HG02981 (cell line): ENCODE measurements at regions not wholly inside any gene's neighbourhood (a gene's known extent, or its start where the extent isn't known, plus 50 kb on each side); places are given as distances from the start of the nearest gene placed in this dataset.
A peak's percentile ranks its signal among the peaks of the same experiment; 100 is the strongest.

ENCODE experiments used
- ATAC-seq: cut with Tn5 transposase; IDR thresholded peaks from one replicate; pipeline ENCODE4 v1.9.1; 2021; ENCODE audit warnings: mild to moderate bottlenecking, moderate library complexity; ENCODE audit not compliant: unreplicated experiment

DNA sequence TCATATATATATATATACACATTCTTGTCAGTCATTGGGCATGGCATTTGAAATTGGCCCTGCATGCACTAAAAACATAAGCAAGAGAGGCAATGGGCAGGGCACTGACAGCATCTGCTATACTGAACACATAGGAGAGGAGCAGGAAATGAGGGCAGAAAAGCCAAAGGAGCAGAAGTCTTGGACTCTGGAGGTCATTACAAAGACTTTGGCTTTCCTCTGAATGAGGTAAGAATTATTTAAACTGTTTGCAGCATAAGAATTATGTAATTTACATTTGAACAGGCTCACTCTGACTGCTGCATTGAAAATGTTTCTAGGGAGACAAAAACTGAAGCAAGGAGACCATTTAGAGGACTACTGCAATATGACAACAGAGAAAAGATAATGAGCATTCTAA, 396.5 kb downstream of the PRDM5 start:
- no peak for ATAC-seq

DNA sequence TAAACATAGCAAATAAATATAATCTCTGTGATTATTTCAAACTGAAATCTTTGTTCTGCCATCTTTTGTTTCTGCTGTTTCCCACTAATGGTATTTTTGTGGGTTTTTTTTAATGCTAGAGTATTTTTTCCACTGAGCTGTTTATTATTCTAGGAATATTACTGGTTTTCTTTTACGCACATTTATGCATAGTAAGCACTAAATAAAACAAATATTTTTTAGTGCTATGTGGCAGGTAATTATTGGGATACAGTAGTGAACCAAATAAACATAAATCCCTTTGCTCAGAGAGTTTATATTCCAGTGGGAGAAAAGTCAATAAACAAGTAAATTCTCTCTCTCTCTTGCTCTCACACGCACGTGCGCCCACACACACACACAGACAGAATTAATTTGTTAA, 397.4 kb downstream of the PRDM5 start:
- ATAC-seq, result no peak

DNA sequence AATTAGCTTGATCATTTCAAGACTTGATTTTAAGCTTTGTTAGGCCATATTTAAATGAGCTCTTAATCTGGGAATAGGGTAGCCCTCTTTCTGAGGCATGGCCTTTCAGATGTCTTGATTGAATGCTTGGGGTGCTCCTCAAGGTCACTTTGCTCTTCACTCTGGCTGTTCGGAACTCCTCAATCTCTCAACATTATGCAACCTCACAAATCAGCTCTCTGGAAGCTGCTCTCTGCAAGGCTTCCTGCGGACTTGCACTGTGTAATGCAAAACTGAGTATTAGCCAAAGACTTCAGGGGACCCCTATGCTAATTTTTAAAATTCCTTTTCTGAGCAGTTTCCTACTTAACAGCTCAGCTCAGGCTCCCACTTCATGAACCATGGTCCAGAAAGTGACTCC, 398.3 kb downstream of the PRDM5 start:
- ATAC-seq, result no peak

DNA sequence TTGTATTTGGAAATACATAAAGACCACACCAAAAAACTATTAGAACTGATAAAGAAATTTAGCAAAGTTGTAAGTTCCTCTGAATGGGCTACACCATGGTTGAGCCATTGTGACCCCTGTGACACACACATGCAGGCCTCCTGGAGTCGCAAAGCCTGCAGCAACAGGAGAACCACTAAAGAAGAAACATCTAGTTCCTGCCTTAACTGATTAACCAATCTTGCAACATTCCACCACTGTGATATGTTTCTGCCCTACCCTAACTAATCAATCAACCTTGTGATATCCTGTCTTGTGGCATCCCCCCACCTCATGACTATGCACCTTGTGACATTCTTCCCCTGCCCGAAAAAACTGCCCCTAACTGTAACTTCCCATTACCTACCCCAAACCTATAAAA, 401.8 kb downstream of the PRDM5 start:
- no peak for ATAC-seq

DNA sequence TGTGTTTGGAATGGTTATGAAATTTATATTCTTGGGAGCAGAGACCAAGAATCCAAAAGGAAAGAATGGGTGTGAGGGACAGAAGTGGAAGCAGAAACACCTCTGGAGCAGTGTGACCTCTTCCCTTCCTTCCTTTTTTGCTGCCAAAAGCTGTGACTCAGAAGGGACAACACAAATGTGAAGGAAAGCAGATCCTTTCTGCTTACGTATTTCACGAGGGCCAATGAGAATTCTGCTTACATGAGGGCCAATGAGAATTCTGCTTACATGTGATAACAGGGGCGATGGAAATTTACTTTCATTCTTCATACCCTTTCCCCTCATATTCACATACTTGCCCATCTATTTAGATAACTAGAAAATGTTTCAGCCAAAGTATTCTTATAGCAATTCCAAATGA, 404.6 kb downstream of the PRDM5 start:
- ATAC-seq, result no peak

DNA sequence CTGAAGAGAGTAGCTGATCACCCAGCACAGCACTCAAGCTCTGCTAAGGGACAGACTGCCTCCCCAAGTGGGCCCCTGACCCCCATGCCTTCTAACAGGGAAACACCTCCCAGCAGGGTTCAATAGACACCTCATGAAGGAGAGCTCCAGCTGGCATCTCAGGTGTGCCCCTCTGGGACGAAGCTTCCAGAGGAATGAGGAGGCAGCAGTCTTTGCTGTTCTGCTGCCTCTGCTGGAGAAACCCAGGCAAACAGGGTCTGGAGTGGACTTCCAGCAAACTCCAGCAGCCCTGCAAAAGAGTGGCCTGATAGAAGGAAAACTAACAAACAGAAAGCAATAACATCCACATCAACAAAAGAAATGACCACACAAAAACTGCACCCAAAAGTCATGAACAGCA, 412.8 kb downstream of the PRDM5 start:
- ATAC-seq, result no peak

DNA sequence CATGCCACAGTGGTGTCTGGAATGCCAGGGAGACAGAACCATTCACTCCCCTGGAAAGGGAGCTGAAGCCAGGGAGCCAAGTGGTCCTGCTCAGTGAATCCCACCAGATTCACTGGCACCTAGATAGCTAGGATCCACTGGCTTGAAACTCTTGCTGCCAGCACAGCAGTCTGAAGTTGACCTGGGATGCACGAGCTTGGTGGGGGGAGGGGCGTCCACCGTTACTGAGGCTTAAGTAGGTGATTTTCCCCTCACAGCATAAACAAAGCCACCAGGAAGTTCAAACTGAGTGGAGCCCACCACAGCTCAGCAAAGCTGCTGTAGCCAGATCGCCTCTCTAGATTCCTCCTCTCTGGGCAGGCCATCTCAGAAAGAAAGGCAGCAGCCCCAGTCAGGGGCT, 413.3 kb downstream of the PRDM5 start:
- ATAC-seq, result no peak

DNA sequence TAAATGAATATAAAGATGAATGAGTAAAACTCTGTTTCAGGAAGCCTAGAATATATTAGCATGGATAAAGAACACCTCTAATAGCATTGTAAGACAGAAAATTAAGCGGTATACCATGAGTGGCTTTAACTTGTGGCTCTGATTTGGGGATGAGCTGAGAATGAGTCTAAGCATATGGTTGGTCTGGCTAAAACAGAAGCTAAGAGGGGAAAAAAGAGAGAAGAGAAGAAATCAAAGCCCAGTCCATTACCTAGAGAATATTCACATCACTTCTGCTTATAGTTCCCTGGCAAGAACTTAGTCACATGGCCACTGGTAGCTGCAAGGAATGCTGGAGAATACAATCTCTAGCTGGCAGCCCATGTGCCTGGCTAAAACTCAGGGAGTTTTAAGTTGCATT, 414.5 kb downstream of the PRDM5 start:
- ATAC-seq, result no peak

DNA sequence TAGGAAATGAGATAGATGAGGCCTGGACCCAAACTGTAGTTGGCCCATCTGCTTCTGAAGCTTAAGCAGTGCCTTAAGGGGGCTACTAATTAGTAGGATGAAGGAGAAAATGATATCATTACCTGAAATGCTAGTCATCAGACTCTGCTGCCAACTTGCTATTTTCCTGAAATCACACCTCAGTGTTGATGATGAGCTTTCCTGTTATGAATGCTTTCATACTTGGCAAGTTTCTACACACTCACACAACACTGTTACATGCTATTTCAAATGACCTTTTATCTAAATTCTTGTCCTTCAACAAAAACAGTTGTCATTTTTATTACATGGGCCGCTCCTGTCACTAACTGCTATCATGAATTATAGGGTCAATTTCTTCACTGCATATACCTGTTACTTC, 416.0 kb downstream of the PRDM5 start:
- no peak for ATAC-seq

DNA sequence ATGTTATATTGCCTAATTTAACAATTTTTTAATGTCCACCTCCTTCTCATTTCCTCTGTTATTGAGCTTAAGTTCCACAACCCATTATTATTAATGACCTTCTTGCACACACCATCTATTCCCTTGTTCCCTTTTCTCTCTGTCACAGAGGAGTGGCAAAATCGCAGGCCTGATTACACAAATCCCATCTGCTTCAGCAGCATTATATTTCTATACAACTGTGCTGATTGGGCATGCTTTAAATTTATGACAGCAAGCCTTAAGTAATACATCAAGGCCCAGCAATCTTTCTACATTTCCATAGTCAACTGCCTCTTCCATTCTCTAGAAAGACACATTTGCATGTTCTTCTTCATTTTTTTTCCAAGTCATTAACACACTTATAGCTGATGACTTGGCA, 423.8 kb downstream of the PRDM5 start:
- no peak for ATAC-seq

DNA sequence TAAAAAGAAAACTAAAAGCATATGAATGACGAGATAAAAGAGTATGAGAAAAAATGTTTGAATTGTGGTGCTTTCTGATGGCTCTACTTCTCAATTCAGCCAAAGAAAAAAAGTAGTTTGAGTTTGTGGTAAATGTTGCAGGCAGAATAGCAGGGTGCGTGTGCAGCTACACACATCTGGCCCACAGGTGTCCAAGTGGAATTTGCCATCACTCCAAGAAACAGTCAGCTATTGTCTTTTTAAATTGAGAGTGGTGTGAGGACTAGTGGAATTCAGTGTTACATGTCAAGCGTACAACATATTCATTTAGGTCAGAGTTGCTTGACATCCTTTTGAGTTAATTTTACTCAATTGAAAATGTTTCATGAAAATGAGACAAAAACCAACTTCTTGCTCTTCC, 424.8 kb upstream of the MAD2L1 start:
- no peak for ATAC-seq

DNA sequence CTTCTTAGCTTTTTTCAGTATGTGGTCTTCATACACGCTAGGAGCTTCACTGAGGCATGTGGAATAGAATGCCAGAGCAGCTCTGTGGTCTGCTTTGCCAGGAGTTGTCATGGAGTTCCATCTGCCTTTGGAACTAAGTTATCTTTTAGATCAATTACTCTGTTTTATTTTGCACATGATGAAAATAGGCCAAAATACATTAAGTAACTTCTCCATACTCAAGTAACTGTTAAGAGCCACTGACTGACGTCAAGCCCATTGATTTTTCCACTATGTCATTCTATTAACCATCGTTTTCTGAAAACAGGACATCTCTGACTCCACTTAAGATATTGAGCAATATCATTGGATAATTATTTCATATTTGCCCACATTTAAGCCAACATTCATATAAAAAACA, 415.1 kb upstream of the MAD2L1 start:
- no peak for ATAC-seq

DNA sequence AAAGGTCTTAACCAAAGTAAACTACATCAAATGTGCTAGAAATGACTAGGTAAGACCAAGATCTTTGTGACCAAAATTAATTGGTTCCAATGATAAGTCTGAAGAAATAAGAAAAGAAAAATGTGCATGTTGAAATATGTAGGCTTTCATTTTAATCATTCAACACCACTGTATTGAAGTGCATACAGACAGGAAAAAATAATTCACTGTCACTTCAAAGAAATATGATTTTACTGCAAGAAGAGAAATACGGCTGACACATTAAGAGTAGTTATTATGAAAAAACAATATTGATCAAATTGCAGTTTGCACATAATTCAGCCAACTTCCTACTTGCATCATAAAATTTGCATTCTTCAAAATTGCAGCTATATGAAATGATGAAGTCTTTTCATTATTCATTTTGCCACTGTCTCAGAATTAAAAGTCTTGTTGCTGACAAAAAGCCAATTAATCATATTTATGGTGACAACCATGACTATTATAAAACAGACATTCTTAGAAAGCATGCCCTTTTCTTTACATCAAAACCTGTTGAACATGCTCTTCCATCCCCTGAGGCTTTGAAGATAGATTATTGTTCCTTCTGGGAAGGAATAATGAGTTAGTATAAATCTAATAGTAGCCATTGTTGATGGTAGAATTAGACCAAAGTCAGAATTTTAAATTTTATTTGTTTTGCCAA, 405.9 kb upstream of the MAD2L1 start:
- no peak for ATAC-seq

DNA sequence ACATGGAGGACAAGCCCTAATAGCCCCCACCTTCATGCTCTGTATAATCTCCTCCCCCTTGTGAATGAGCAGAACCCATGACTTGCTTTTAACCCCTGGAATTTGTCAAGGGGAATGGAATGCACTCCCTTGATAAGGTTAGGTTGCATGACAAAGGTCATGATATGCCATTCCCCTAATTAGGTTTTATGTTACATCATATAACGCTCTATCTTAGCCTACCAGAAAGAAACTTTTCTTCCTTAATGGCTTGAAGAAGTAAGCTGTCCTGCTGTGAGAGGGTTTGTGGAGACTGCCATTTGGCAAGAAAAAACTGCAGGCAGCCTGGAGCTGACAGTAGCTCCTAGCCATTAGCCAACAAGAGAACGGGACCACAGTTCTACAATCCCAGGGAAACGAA, 399.8 kb upstream of the MAD2L1 start:
- no peak for ATAC-seq

DNA sequence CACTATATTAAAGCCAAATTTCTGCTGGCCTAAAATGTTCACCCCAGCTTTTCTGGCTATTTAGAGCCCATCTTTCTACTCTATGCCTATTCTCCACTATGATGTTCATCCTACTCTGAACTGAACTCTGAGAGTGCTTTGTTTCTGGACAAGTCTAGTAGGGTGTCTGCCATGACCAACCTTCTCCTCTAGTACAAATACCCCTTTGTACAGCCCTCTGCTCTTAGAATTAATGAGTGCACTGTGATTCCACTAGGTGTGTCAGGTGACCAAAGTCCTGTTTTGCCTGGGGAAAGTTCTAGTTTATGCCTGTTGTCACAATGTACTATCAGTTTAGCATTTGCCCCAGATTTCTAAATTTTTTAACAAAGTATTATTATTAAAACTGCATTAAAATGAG, 388.1 kb upstream of the MAD2L1 start:
- no peak for ATAC-seq

DNA sequence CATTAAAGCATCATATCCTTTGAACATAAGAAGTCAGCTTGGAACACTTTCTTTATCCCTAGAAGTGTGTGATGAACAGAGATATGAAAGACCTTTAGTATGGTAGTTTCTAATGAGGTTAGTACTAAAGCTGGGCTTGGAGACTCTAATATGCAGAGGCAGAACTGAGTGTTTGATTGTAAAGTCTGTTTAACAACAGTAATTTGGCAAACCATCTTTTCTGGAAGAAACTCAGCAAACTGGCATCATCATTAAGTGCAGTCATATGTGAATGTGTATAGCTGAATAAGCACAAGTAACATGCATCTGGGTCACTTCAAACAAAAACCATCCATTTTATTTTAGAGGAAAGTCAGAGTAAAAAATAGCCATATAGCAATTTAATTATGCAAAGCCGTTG, 385.9 kb upstream of the MAD2L1 start:
- no peak for ATAC-seq

DNA sequence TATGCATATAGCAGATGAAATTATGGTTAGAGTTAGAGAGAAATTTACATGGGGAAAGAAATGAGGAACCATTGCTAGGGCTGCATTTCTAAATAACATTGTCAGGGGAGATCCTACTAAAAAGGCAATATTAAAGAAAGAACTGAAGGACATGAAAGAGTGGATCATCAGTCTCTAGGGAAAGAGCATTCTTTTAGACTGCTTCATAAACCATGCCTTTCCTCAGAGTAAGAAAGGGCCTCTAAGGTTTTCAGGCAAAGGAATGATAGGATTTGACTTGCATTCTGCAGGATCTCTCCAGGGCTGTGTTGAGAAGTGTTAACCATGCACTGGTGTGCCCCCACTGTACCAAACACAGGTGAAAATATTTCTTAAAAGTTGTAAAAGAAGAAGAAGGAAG, 385.4 kb upstream of the MAD2L1 start:
- no peak for ATAC-seq

DNA sequence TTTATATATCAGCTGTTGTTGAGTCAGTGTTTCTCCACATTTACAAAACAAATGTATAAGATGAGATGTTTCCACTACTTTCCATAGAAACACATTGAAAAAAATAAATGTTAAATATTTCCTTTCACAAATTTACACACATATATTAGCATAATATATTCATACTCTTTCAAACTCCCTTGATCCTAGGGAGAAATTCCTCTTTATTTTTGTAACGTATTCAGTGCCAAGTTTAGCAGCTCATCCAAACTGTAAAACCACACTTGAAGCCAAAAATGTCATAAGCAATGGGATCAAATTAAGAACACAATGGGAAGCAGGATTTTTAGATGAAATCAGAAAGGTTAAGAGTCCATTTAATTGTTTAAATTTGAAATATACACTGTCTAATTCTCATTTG, 381.1 kb upstream of the MAD2L1 start:
- no peak for ATAC-seq

DNA sequence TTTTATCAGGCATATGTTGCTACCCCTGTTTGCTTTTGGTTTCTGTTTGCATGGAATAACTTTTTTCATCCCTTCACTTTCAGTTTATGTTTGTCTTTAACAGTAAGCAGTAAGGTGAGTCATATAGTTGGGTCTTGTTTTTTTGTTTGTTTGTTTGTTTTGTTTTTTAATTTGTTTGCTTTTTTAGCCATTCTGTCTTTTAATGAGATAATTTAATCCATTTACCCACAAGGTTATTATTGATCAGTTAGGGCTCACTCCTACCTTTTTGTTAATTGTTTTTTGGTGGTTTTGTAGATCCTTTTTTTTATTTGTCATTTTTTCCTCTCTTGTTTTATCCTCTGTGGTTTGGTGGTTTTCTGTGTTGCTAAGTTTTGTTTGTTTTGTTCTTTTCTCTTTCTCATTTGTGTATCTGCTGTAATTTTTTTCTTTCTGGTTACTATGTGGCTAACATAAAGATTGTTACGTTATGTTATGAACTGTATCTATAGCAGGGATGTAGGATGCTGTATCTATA, 379.5 kb upstream of the MAD2L1 start:
- peak; percentile 81 for ATAC-seq

DNA sequence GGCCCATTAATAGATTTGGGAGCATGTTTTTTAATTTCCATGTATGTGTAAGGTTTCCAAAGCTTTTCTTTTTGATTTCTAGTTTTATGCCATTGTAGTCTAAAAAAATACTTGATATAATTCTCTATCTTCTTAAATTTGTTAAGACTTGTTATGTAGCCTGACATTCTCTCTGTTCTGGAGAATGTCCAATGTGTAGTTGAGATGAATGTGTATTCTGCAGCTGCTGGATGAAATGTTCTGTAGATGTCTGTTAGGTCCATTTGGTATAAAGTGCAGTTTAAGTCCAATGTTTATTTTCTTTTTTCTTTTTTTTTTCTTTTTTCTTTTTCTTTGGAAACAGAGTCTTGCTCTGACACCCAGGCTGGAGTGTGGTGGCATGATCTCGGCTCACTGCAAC, 378.5 kb upstream of the MAD2L1 start:
- no peak for ATAC-seq

DNA sequence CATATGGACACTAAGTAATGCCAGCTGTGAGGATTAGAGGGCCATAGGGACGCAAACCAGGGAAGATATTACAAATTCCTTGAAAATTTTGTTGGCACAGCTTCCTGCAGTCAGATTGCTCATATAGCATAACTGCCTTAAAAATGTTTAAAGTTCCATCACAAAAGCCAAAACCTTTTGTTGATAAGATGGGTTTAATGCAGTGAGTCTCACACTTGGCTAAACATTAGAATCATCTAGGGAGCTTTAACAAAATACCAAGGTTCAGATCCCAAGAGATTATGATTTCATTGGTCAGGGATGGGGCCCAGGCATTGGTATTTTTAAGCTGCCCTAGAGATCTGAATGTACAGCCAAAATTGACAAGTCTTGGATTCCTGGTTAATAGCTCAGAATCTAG, 376.5 kb upstream of the MAD2L1 start:
- ATAC-seq, result no peak

DNA sequence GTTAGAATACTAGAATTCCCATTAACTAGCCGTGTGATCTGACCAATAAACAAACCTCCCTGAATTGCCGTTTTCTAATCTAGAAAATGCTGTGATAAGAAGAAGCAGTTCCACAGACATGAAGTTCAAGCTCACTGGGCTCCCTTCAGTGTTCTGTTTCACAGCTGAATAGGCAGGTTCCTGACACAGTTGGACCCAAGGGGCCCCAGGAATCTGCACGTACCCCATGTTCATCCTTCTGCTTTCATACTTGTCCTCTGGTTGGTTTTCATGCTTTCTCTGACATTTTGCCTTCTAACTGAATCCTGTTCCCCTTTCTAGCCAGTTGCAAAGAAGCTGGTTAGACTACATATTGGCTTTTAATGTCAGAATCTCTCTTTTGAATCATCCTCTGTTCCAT, 374.1 kb upstream of the MAD2L1 start:
- ATAC-seq, result no peak

DNA sequence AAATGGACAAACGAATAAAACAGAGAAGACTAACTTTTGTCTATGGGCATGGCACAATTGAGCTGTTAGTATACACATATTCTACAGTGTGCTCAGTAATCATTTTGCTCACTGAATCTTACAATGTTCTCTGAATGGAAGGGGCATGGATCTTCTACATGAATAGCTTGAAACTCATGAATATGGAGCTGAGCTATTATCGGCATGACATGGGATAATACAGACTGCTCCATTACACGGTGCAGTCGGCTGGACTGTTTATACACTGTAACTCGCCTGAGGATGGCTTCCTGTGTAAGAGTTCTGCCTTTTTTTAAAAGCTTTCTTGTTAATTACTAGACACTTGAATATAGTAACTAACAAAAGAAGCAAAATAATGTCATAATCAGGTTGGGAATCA, 368.5 kb upstream of the MAD2L1 start:
- ATAC-seq, result no peak
